NCI-H1436 (cell line): ENCODE measurements at regions not wholly inside any gene's neighbourhood (a gene's known extent, or its start where the extent isn't known, plus 50 kb on each side); places are given as distances from the start of the nearest gene placed in this dataset.
"Not testable (repeated sequence)": the region's sequence is repeated elsewhere in the genome, so short reads cannot be mapped to it uniquely, and the experiment has no call there.

ENCODE experiments used
- DNase-seq: peaks from one replicate; lab custom pipeline; 2025; lab: John Stamatoyannopoulos, UW

DNA sequence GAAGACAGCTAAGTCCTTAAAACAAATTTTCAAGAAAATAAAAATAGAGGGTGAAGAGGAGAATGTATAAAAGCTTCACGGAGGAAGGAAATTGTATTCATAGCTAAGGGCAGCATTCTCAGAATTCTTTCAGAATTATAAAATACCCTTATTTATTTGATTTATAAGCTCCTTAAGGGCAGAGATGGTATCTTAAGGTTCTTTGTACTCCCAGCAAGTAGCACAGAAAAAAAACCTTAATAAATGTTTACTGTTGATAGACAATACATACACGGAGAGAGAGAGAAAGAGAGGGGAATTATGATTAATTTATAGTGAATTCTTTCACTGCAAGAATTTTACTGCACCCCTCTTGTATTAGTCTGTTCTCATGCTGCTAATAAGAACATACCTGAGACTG, 375.6 kb upstream of the CCDC54 start:
- DNase-seq: no peak

DNA sequence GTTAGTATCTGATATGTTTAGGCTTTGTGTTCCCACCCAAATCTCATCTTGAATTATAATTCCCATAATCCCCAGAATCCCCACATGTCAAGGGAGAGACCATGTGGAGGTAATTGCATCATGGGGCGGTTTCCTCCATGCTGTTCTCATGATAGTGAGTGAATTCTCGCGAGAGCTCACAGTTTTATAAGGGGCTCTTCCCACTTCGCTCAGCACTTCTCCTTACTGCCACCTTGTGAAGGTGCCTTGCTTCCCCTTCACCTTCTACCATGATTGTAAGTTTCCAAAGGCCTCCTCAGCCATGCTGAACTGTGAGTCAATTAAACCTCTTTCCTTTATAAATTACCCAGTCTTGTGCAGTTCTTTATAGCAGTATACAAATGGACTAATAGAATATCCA, 371.9 kb upstream of the CCDC54 start:
- not testable (repeated sequence) for DNase-seq

DNA sequence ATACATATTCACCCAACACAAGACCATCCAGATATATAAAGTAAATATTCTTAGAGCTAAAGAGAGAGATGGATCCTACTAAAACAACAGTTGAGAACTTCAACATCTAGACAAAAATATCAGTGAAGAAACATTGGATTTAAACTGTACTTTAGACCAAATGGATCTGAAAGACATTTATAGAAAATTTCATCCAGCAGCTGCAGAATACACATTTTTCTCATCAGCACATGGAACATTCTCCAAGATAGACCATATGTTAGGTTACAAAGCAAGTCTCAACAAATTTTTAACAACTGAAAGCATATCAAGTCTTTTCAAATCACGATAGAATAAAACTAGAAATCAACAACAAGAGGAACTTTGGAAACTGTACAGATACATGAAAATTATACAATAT, 369.0 kb upstream of the CCDC54 start:
- DNase-seq: no peak

DNA sequence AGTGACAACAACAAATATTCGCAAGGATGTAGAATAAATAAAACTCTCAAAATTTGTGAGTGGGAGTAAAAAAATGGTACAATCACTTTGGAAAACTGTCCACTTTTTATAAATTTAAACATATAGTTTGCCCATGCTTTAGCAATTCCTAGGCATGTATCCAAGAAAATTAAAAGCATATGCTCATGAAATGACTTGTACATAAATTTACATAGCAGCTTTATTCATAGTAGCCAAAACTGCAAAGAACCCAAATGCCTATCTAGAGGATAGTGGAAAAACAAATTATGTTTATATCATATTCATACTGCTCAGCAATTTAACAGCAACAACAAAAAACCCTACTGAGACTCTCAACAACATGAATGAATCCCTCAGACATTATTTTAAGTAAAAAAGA, 363.6 kb upstream of the CCDC54 start:
- no peak for DNase-seq

DNA sequence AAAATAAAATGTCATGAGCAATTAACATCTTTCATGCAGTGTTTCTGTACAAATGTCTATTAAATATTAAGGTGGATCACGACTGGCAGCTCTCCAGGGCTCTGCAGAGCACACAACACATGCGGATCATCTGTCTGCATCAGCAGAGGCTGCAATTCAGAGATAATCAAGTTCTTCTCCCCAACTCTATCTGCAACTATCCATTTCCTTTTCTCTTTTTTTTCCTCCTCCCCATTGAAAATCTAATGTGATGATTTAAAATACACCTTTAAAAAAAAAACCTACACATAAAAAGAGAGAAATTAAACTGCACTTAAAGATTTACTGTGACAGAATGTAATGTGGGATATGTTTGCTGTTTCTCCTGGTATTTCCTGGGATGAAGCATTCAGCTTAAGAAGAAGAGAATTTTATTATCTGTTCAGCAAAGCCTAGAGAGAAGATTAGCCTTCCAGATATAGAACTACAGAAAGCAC, 352.6 kb upstream of the CCDC54 start:
- no peak for DNase-seq

DNA sequence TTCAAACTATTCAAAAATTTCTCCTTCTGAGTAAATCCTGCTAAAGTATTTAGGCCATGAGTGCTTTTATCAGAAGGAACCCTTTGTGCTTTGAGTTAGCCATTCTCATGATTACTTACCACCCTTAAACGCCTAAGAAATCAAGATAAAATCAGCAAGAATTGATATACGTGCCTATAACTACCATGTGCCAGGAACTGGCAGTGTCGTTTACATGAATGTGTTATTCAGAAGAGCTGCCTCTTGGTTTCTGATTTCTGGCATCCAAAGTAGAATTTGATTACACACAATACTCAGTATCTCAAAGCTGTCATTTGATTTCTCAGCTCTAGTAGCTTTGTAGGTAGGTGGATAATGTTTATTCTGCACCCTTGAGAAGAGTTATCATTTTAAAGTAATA, 351.3 kb upstream of the CCDC54 start:
- DNase-seq: no peak

DNA sequence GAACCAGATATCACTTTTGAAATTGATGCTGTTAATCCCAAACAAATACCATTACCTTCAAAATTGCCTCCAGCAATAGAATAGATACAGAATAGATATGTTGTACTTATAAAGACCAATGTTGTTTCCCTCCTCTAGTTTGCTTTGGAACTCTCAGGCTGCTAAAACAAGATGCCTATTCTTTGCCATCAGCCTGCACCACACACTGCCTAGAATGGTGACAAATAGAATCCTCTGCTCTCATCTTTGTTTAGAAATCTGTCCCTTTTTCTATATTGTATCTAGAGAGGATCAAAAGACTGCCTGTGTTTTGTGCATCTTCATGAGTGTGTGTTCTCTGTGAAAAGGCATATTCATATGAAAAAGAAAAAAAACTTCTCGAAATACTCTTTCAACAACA, 349.2 kb upstream of the CCDC54 start:
- DNase-seq: no peak

DNA sequence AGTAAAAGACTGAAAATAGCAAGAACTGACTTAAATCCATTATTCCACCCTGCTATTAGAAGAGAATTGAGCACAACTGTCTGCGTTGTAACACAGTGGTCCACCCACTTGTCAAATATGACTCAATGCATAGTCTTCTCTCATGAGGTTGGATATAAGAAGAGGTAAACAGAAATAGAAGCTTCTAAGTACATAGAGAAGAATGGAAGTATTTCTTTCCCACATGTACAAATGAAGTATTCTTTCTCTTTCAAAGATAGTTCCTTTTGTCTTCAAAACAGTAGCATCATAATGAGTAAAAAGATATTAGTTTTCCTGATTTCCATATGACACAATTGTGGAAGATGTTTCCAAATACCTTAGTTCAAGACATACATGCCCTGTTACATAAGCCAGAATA, 348.6 kb upstream of the CCDC54 start:
- no peak for DNase-seq

DNA sequence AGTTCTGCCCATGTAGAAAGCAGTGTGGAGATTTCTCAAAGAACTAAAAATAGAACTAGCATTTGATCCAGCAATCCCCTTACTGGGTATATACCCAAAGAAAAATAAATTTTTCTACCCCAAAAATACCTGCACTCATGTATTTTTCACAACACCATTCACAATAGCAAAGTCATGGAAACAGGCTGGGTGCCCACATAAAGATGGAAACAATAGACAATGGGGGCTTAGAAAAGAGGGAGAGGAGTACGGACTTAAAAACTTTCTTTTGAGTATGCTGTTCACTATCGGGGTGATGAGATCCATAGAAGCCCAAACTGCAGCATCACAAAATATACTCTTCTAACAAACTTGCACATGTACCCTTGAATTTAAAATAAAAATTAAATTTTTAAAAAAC, 345.1 kb upstream of the CCDC54 start:
- no peak for DNase-seq

DNA sequence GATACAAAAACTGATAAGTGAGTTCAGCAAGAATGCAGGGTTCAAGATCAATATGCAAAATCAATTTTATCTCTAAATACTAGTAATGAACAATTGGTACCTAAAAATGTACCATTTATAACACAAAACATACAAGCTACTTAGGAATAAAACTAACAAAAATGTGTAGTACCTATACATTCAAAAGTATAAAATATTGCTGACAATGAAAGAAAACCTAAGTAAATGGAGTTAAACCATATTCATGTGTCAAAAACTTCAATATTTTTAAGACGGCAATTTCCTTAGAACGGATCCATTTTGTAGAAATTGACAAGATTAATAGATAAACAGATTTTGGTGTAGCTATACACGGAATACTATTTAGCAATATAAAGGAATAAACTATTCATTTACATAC, 343.1 kb upstream of the CCDC54 start:
- no peak for DNase-seq

DNA sequence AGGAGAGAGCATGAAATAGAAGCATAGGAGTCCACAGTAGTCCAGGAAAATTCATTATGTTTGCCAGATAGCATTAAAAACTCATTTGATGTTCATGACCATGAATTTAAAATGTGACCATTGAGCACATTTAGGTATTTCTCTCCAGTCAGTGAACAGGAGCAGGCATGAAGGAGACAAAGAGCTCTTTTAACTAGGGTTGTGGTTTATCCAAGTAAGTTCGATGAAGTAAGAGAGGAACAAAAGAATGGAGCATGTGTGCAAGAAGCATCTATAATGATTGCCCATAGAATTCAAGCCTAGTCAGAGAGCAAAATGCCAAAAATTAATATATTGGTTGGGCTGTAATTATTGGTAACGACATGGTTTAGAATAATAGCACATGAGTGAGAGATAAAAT, 342.1 kb upstream of the CCDC54 start:
- no peak for DNase-seq

DNA sequence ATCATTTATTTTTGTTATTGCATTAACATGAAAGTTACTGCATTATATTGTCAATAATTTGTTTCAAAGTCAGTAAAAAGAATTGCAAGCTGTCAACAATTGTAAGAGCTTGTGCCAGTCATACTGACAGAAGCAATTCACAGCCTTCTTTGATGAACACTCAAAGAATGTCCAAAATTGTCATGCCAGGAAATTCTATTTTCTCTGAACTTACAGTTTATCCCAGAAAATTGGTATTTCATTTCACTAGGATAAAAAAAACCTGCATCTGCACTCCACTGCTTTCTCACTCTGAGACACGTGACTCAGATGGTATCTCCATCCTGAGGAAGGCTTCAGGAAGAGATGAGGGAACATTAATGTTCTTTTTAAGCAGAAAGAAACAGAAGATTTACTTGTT, 332.6 kb upstream of the CCDC54 start:
- DNase-seq: no peak

DNA sequence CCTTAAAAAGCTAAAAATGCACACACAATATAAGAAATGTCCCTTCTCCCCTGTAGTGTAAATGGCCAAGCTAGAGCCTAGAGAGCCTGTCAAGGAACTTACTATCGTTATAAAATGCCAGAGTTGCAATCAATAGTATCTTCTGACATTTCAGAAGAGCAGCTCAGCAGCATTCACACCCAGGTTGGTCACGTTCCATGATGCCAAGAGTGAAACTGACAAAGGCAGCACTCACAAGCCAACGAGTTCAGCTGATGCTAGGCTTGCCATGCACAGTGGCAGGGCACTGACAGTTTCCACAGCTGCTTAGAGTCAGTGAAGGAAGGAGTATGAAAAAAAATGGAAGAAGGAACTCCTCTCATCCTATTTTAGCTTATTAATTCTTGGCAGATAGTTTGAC, 331.4 kb upstream of the CCDC54 start:
- no peak for DNase-seq

DNA sequence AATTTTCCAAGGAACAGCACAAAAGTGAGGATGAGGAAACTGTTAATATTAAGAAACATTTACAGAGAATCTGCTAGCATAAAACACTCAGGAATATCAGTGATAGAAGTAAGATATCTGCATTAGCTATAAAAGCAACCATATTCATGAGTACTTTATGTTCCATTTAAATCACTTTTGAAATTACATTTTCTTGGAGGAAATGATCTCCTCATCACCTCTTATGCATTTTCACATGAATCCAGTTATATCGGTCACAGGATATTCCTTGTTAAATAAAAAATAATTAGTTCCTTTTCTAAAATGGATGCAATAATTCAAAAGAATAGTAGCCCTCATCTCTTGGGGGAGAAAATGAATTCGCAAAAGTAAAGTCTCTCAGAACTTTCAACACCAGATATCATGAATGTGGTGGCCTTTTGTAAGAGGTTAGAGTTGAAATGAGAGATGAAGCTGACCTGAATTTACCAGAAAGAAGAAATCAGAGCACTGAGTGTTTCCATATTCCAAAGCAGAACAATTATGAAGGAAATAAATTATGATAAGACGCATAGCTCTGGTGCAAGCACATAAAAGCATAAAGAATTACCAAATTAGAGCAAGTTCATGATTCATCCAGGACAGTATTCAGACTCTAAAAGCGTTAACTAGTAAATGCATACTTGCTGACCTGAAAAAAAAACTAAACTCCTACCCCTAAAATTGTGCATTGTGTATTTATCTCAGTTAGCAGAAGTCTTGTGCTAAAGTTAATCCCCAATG, 321.9 kb upstream of the CCDC54 start:
- no peak for DNase-seq

DNA sequence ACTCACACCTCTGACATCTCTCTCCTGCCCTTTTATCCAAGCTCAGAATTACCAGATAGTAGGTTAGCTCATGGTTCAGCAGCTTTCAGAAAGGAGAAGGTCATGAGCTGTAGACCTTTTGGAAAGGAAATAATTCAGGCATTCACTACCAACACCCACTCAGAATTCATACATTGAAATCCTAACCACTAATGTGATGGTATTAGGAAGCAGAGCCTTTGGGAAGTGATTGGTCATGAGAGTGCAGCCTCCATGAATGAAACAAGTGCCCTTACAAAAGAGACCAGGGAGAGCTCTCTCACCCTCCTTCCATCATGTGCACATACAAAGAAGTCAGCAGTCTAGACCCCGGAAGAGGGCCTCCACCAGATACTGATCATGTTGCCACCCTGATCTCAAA, 315.8 kb upstream of the CCDC54 start:
- no peak for DNase-seq

DNA sequence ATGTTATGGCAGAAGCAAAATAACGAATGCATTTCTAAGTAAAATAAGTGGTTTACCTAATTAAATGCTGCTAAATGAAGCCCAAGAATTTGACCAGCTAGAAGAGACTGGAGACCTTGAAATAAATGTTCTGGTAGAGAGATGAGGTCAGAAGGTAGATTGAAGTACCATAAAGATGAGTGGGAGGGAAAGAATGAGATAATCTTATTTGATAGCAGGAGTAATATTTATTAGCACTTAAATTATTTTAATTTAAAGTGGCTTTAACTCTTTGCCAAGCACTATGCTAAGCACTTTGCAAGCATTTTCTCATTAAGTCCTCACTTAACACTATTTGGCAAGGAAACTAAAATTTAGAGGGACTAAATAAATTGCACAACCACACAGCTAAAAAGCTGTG, 314.9 kb upstream of the CCDC54 start:
- no peak for DNase-seq

DNA sequence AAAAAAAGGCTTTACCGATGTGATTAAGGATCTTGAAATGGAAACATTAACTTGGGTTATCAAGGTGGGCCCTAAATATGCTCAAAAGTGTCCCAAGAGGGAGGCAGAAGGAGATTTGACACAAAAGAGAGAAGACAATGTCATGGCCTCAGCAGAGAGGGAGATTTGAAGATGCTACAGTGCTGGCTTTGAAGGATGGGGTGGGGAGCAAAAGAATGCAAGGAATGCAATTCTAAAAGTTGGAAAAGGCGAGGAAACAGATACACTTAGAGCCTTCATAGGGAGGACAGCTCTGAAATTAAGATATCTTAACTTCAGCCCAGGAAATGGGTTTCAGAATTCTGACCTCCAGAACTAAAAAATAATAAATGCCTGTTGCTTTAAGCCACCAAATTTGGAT, 314.5 kb upstream of the CCDC54 start:
- no peak for DNase-seq

DNA sequence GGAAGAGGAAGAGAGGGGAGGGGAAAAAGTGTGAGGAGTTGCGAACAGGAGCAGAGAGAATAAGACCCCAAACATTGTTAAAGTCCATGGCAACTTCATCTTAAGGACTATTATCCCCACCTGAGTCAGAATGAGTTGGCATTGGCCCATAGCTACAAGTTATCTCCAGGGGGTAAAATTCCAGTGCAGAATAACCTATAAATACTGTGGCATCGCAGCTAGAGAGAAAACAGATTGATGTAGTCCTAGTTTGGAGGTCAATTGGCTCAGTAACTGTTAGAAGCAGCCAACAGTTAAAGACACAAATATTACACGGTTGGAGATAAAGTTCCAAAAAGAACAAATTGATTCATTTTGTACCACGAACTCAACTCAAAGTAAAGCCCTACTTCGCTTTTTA, 313.9 kb upstream of the CCDC54 start:
- DNase-seq: no peak

DNA sequence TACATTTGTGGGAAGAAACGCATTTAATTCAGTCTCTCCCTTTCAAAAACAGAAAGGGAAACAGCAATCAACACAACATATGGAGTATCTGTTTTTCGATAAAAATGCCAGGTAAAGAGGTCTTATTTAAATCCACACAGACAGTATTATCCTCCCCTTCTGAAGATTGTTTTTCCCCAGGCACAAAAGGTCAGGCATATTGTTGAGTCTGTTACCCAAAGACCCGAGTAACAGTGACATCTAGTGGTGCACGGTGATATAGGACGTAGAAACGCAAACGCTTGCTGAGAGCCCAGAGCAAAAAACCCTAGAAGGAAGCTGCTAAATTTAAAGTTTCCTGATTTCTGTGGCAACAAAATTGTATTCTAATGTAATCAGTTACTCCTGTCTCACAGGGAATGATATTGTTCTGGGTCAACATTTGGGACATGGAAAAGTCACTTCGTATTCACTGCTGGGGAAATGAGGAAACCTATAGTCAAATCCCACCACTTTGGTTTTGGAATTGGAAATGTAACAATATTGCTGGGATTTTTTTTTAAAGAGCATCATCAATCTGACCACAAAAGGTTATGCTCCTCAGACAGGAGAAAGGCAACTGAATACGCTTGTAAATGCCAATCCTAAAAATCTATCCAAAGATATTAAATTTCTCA, 312.7 kb upstream of the CCDC54 start:
- peak; percentile 86 for DNase-seq

DNA sequence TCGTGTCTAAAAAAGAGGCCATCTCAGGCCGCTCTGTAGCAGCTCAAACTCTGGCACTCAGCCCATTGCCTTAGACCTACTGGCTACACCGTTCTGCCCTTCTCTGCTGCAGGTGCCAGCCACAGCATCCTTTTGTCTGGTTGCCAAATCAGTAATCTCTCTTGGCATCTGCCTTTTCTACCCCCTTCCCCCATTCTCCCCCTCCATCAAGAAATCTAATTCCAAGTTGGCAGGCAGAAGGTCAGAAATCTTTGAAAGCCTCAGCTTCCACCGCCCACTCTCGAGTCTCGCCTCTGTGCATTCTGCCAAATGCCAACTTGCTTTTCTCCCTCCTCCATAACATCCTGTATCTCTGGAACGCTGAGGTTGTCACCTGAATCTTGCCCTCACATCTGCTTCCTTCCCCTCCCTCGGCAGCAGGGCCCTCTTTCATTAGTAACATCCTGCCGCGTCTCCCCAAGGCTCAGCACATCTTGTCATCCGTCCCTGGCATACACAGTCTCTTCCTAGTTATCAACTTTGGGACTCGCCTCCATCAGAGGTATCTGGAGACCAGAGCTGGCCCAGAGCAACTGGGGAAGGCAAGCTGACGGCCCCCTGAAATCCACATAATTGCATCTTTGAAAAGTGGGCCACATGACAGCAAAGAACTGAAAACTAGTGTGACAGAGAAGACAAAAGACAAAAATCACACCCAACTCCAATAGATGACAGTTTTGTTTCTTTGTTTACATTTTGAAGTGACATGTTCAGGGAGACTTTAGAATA, 312.0 kb upstream of the CCDC54 start:
- DNase-seq: no peak

DNA sequence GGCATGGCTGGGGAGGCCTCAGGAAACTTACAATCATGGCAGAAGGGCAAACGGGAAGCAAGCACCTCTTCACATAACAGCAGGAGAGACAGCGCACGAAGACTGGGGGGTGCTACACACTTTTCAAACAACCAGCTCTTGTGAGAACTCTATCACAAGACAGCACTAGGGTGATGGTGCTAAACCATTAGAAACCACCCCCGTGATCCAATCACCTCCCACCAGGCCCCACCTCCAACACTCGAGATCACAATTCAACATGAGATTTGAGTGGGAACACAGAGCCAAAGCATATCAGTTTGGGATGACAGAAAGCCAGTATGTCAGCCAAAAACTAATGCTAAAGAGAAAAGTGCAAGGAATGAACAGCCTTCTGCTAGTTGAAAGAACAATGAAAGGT, 309.8 kb upstream of the CCDC54 start:
- DNase-seq: no peak

DNA sequence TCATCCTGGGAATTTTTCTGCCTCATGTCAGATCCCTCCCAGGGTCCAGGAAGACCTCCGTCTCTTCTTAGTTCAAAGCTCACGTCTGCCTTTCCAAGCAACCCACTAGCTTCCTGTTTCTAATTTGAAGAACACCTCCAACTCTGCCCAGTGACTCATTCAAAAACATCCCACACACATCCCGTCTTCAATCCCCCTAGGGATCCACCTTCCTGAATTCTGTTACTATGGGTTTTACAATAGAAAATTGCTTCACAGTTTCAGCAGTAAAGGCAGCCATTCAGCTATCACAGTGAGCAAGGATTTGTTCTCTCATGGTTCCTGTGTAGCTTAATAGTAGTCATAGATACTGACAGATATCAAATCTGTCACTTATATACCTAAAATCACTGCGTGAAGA, 308.3 kb upstream of the CCDC54 start:
- DNase-seq: no peak

DNA sequence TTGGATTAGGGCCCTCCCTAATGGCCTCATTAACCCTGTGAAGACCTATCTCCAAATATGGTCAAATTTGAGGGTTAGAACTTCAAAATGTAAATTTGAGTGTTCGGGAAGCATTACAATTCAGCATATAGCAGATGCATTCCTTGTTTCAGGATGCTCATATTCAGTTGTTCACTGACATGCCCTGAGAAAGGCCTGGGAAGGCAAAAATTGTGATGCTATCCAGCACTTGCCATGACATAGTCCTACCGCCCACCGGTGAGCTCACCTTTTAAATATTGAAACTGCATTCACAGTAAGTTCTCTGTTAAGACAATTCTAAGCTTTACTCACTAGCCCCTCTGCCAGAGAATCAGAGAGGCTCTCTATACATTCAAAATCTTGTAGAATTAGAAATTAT, 300.3 kb upstream of the CCDC54 start:
- DNase-seq: no peak
